ENCODE measurements at regions not wholly inside any gene's neighbourhood (a gene's known extent, or its start where the extent isn't known, plus 50 kb on each side); places are given as distances from the start of the nearest gene placed in this dataset.
"Not testable (repeated sequence)": the region's sequence is repeated elsewhere in the genome, so short reads cannot be mapped to it uniquely, and the experiment has no call there.

DNA sequence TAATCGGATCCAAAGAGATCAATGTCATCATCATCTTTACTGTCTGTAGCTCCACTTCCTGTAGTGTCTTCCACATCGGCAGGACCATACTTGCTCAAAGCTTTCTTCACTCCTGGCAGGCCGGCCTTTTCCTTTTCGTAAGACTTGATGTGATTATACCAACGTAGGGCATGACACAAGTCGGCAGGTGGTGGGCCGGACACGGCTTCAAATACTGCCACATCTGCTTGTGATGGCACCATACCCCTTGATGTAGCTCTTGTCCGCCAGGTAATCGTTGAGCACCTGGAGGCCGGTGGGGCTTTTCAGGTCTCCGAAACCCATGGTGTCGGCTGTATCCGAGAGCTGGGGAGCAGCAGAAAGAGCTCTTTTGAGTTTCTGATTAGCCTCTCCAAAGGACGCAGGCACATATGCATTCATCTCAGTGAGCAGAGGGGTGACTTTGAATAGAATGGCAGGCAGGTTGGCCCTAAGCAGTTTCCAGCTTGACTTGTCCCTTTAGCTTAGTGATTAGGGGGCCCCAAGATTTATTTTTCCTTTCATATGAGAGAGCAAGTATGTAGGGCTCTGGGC is 106.0 kb upstream of the PODXL start:
- not testable (repeated sequence) for TF ChIP-seq EZH2 (IDR thresholded peaks at IDR 0.05); POLR2AphosphoS5 (IDR thresholded peaks at IDR 0.05; ENCODE audit: borderline replicate concordance, low read depth, low read length)
